ENCODE measurements at regions not wholly inside any gene's neighbourhood (a gene's known extent, or its start where the extent isn't known, plus 50 kb on each side); places are given as distances from the start of the nearest gene placed in this dataset.

DNA sequence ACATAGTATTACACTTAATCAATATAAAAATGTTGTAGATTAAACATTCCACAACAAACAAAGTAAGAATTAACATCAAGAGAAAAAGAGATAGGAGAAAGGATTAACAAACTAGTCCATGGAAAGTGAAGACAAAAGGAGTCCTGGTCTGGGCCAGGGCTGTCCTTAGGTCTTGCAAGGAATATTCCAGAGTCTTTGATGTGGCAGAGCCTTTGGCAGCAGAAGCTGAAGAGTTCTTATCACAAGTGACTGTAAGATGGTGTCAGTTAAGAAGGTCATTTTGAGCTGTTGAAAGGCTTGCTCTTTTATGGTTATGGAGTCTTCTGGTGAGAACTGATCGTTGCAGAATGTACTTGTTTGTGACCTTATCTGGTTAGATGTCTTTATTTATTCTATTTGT, 127.7 kb upstream of the LRRTM4 start:
- TF ChIP-seq ZNF10 (tag by site-specific recombination; IDR thresholded peaks at IDR 0.05) = no peak
- ChIA-PET POLR2A (no interaction called here), CTCF (no interaction called here)
- H3K9me3 ChIP-seq (ENCODE audit: control insufficient read depth, insufficient read depth, low read depth, low read length) = no peaks in the 10 kb centered on the region
- no peaks in the 10 kb centered on the region for H3K4me1 ChIP-seq (ENCODE audit: control insufficient read depth, insufficient read depth, low read length)
- no peak overlapping the region for H3K4me3 ChIP-seq (ENCODE audit: low read depth, low read length)
- no peak overlapping the region for H3K27ac ChIP-seq (ENCODE audit: extremely low read depth, low read depth, low read length)
- no peaks in the 10 kb centered on the region for H3K36me3 ChIP-seq (ENCODE audit: control insufficient read depth in 2 of 2, insufficient read depth in 1 of 2, low read length in 2 of 2)

DNA sequence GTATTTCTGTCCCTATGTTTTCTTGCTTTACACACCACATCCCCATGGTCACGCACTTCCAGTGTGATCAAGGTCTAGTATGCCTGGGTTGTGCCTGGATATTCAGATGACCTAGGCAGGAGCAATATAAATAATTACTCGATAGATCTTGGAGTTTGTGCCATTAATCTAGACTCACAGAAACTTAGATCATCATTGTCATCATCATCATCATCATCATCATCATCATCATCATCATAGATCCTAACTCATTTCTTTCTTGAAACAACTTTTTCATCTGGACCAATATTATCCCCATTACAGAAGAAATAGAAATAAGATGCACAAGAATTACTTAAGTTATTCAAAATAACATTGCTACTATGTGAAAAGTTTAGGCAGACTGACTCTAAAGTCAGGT, 130.3 kb upstream of the LRRTM4 start:
- Histone ChIP-seq H3K4me3 (ENCODE audit: low read depth, low read length) (no peak overlapping the region), H3K9me3 (ENCODE audit: control insufficient read depth, insufficient read depth, low read depth, low read length) (no peaks in the 10 kb centered on the region), H3K4me1 (ENCODE audit: control insufficient read depth, insufficient read depth, low read length) (no peaks in the 10 kb centered on the region), H3K36me3 (ENCODE audit: control insufficient read depth in 2 of 2, insufficient read depth in 1 of 2, low read length in 2 of 2) (no peaks in the 10 kb centered on the region), H3K27ac (ENCODE audit: extremely low read depth, low read depth, low read length) (no peak overlapping the region)
- ChIA-PET CTCF (no interaction called here), POLR2A (no interaction called here)
- TF ChIP-seq, protein P1, sequence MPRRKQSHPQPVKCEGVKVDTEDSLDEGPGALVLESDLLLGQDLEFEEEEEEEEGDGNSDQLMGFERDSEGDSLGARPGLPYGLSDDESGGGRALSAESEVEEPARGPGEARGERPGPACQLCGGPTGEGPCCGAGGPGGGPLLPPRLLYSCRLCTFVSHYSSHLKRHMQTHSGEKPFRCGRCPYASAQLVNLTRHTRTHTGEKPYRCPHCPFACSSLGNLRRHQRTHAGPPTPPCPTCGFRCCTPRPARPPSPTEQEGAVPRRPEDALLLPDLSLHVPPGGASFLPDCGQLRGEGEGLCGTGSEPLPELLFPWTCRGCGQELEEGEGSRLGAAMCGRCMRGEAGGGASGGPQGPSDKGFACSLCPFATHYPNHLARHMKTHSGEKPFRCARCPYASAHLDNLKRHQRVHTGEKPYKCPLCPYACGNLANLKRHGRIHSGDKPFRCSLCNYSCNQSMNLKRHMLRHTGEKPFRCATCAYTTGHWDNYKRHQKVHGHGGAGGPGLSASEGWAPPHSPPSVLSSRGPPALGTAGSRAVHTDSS (tag by site-specific recombination; IDR thresholded peaks at IDR 0.05) = peak; percentile 75
- no peak for TF ChIP-seq EGR2 (tag by site-specific recombination; IDR thresholded peaks at IDR 0.05; ENCODE audit: low read depth)

DNA sequence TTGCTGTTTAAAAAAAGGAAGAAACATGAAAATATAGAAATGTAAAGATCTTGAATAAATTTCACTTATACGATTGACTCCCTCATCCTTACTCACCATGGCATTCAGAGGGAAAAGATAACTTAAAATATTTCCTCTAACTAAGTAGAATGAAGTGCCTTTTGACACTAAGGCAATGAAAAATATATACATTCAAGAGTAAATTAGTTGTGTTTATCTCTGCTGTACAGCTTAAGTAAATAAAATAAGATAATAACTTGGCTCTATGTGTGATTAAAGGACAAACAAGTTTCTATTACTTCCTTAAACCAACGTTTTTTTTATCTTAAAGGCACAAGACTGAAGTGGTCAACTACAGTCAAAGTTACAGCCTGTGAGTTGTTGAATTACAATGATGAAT, 142.3 kb upstream of the LRRTM4 start:
- no peaks in the 10 kb centered on the region for H3K4me1 ChIP-seq (ENCODE audit: control insufficient read depth, insufficient read depth, low read length)
- H3K36me3 ChIP-seq (ENCODE audit: control insufficient read depth in 2 of 2, insufficient read depth in 1 of 2, low read length in 2 of 2) = no peaks in the 10 kb centered on the region
- no peak overlapping the region for H3K4me3 ChIP-seq (ENCODE audit: low read depth, low read length)
- ChIA-PET CTCF (no interaction called here), POLR2A (no interaction called here)
- no peak overlapping the region for H3K27ac ChIP-seq (ENCODE audit: extremely low read depth, low read depth, low read length)
- no peaks in the 10 kb centered on the region for H3K9me3 ChIP-seq (ENCODE audit: control insufficient read depth, insufficient read depth, low read depth, low read length)
- TF ChIP-seq ZNF184 (tag by site-specific recombination; IDR thresholded peaks at IDR 0.05) (no peak), ZNF426 (tag by site-specific recombination; IDR thresholded peaks at IDR 0.05) (no peak), OVOL3 (tag by site-specific recombination; IDR thresholded peaks at IDR 0.05) (no peak), MYNN (tag by site-specific recombination; IDR thresholded peaks at IDR 0.05; ENCODE audit: borderline replicate concordance) (no peak), ZNF76 (tag by site-specific recombination; IDR thresholded peaks at IDR 0.05; ENCODE audit: borderline replicate concordance, low read depth) (no peak), ZNF830 (tag by site-specific recombination; IDR thresholded peaks at IDR 0.05; ENCODE audit: low read depth) (no peak), SETDB1 (IDR thresholded peaks at IDR 0.05; ENCODE audit: insufficient read length, low read length) (no peak), ZNF514 (tag by site-specific recombination; IDR thresholded peaks at IDR 0.05) (no peak), ZNF707 (tag by site-specific recombination; IDR thresholded peaks at IDR 0.05) (no peak), ZNF2 (tag by site-specific recombination; IDR thresholded peaks at IDR 0.05) (no peak), ZFP69B (tag by site-specific recombination; IDR thresholded peaks at IDR 0.05) (no peak), ZNF548 (tag by site-specific recombination; IDR thresholded peaks at IDR 0.05) (no peak), ZFP3 (tag by site-specific recombination; IDR thresholded peaks at IDR 0.05; ENCODE audit: low read depth) (no peak), PRDM1 (tag by site-specific recombination; IDR thresholded peaks at IDR 0.05) (no peak), ZNF37A (tag by site-specific recombination; IDR thresholded peaks at IDR 0.05) (no peak)
- TF ChIP-seq, protein P2, sequence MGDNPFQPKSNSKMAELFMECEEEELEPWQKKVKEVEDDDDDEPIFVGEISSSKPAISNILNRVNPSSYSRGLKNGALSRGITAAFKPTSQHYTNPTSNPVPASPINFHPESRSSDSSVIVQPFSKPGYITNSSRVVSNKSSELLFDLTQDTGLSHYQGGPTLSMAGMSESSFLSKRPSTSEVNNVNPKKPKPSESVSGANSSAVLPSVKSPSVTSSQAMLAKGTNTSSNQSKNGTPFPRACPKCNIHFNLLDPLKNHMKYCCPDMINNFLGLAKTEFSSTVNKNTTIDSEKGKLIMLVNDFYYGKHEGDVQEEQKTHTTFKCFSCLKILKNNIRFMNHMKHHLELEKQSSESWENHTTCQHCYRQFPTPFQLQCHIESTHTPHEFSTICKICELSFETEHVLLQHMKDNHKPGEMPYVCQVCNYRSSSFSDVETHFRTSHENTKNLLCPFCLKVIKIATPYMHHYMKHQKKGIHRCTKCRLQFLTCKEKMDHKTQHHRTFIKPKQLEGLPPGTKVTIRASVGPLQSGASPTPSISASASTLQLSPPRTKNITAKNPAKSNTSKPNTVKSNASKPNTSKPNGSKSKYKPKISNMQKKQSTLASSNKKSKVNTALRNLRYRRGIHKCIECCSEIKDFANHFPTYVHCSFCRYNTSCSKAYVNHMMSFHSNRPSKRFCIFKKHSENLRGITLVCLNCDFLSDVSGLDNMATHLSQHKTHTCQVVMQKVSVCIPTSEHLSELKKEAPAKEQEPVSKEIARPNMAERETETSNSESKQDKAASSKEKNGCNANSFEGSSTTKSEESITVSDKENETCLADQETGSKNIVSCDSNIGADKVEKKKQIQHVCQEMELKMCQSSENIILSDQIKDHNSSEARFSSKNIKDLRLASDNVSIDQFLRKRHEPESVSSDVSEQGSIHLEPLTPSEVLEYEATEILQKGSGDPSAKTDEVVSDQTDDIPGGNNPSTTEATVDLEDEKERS (tag by site-specific recombination; IDR thresholded peaks at IDR 0.05) = no peak
- TF ChIP-seq, protein P3, sequence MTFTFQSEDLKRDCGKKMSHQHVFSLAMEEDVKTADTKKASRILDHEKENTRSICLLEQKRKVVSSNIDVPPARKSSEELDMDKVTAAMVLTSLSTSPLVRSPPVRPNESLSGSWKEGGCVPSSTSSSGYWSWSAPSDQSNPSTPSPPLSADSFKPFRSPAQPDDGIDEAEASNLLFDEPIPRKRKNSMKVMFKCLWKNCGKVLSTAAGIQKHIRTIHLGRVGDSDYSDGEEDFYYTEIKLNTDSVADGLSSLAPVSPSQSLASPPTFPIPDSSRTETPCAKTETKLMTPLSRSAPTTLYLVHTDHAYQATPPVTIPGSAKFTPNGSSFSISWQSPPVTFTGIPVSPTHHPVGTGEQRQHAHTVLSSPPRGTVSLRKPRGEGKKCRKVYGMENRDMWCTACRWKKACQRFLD (tag by site-specific recombination; IDR thresholded peaks at IDR 0.05) = no peak
- TF ChIP-seq, protein P4, sequence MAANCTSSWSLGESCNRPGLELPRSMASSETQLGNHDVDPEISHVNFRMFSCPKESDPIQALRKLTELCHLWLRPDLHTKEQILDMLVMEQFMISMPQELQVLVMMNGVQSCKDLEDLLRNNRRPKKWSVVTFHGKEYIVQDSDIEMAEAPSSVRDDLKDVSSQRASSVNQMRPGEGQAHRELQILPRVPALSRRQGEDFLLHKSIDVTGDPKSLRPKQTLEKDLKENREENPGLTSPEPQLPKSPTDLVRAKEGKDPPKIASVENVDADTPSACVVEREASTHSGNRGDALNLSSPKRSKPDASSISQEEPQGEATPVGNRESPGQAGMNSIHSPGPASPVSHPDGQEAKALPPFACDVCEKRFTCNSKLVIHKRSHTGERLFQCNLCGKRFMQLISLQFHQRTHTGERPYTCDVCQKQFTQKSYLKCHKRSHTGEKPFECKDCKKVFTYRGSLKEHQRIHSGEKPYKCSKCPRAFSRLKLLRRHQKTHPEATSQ (tag by site-specific recombination; IDR thresholded peaks at IDR 0.05) = no peak
- TF ChIP-seq, protein P5, sequence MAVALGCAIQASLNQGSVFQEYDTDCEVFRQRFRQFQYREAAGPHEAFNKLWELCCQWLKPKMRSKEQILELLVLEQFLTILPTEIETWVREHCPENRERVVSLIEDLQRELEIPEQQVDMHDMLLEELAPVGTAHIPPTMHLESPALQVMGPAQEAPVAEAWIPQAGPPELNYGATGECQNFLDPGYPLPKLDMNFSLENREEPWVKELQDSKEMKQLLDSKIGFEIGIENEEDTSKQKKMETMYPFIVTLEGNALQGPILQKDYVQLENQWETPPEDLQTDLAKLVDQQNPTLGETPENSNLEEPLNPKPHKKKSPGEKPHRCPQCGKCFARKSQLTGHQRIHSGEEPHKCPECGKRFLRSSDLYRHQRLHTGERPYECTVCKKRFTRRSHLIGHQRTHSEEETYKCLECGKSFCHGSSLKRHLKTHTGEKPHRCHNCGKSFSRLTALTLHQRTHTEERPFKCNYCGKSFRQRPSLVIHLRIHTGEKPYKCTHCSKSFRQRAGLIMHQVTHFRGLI (tag by site-specific recombination; IDR thresholded peaks at IDR 0.05) = no peak

Measured in HEK293 (cell line).